ENCODE measurements at regions not wholly inside any gene's neighbourhood (a gene's known extent, or its start where the extent isn't known, plus 50 kb on each side); places are given as distances from the start of the nearest gene placed in this dataset.

- TF ChIP-seq CTCF (IDR thresholded peaks at IDR 0.05), result no peak
- TF ChIP-seq POLR2A (IDR thresholded peaks at IDR 0.05; ENCODE audit: low read depth), result no peak
- TF ChIP-seq EP300 (IDR thresholded peaks at IDR 0.05), result peak; percentile 66
- peak; percentile 80 to 84 for TF ChIP-seq POLR2AphosphoS5 (IDR thresholded peaks at IDR 0.05)
Measured at GRCh38 chr6:4460586-4461475, 315.4 kb upstream of the CDYL start.
